A549 (cell line): ENCODE measurements at regions not wholly inside any gene's neighbourhood (a gene's known extent, or its start where the extent isn't known, plus 50 kb on each side); places are given as distances from the start of the nearest gene placed in this dataset.

Experiments
- ATAC-seq, 2 experiments: fragments of 200-7000 bp in 1 of 2; fragments of >200 bp in 1 of 2; cut with Nextera tagmentation in 1 of 2; cut with Tn5 transposase in 1 of 2; 3 replicates each; pipeline versions ENCODE4 v1.8.0 to v1.9.1; 2018 to 2020; ENCODE audit warnings: mild to moderate bottlenecking in 1 of 2, moderate library complexity in 1 of 2
- CTCF ChIA-PET: fragments of 300-600 bp; sonication (Branson Sonifier 250); formaldehyde crosslinking; extraction: SDS; loops from one replicate; lab custom pipeline; 2021; ENCODE audit warnings: antibody characterized with exemption, inconsistent platforms; lab: Yijun Ruan, JAX
- POLR2A ChIA-PET: fragments of 350-600 bp; formaldehyde crosslinking; extraction: SDS; loops from one replicate; lab custom pipeline; 2021; ENCODE audit warnings: antibody characterized with exemption, inconsistent platforms; lab: Yijun Ruan, JAX
- DNase-seq, 2 experiments: peaks; one replicate each; pipeline versions ENCODE4 v3.0.0 to v3.0.0-alpha.2; 2011 to 2016; ENCODE audit warnings: low read depth in 1 of 2, low spot score in 1 of 2
- FAIRE-seq: peaks from 2 replicates; lab custom pipeline; 2011; peaks lifted over from hg19 to GRCh38; lab: Jason Lieb, UNC
- H3K27ac ChIP-seq, 2 experiments: fragments of >200 bp; sonication (Bioruptor Twin); formaldehyde crosslinking; 3 replicates each; pipeline ENCODE4 v1.5.1; 2016 to 2017
- H3K4me1 ChIP-seq: fragments of >200 bp; sonication (Bioruptor Twin); formaldehyde crosslinking; 3 replicates; pipeline ENCODE4 v1.6.1; 2016
- H3K4me2 ChIP-seq: fragments of >200 bp; sonication (Bioruptor Twin); formaldehyde crosslinking; 3 replicates; pipeline ENCODE4 v1.6.1; 2016
- H3K4me3 ChIP-seq: fragments of >200 bp; sonication (Bioruptor Twin); formaldehyde crosslinking; 3 replicates; pipeline ENCODE4 v1.5.1; 2016
- H3K9me3 ChIP-seq: fragments of >200 bp; sonication (Bioruptor Twin); formaldehyde crosslinking; 3 replicates; pipeline ENCODE4 v1.6.1; 2016
- ATOH8 ChIP-seq: fragments of 250-450 bp; sonication (Bioruptor Pico); IDR thresholded peaks from 2 replicates; pipeline ENCODE4 v1.5.0; 2020; ENCODE audit warnings: low read depth, mild to moderate bottlenecking, moderate library complexity
- BCL3 ChIP-seq: fragments of >200 bp; sonication (Bioruptor Twin); formaldehyde crosslinking; IDR thresholded peaks from 3 replicates; pipeline ENCODE4 v1.6.1; 2016
- CEBPB ChIP-seq, 2 experiments: fragments of >200 bp in 1 of 2; sonication (Bioruptor Twin) in 1 of 2; formaldehyde crosslinking in 1 of 2; IDR thresholded peaks; 2 replicates each; pipeline ENCODE4 v1.6.1; 2012 to 2016
- EHF ChIP-seq: fragments of 250-450 bp; sonication (Bioruptor Pico); IDR thresholded peaks from 2 replicates; pipeline ENCODE4 v1.5.0; 2020; ENCODE audit warnings: mild to moderate bottlenecking
- EHMT2 ChIP-seq: fragments of 200-600 bp; sonication (generic); IDR thresholded peaks from 2 replicates; pipeline ENCODE4 v1.6.1; 2016; ENCODE audit warnings: antibody characterized with exemption, low read depth, mild to moderate bottlenecking, moderate library complexity
- ELK1 ChIP-seq: fragments of 150-350 bp; IDR thresholded peaks from 2 replicates; pipeline ENCODE4 v1.6.1; 2014; ENCODE audit warnings: low read depth, mild to moderate bottlenecking, low read length
- ESRRA ChIP-seq: fragments of 150-350 bp; IDR thresholded peaks from 2 replicates; pipeline ENCODE4 v1.6.1; 2014; ENCODE audit warnings: mild to moderate bottlenecking, low read length, borderline replicate concordance
- FOSL2 ChIP-seq, 2 experiments: fragments of 450-650 bp in 1 of 2; fragments of >200 bp in 1 of 2; sonication (Bioruptor Twin) in 1 of 2; formaldehyde crosslinking; IDR thresholded peaks; 2 replicates each; pipeline versions ENCODE4 v1.5.0 to v1.6.1; 2016 to 2020; ENCODE audit warnings: mild to moderate bottlenecking in 1 of 2, moderate library complexity in 1 of 2
- HDAC2 ChIP-seq: fragments of 200-600 bp; sonication (generic); IDR thresholded peaks from 2 replicates; pipeline ENCODE4 v1.6.1; 2016
- HES2 ChIP-seq: fragments of >200 bp; sonication (Bioruptor Twin); formaldehyde crosslinking; IDR thresholded peaks from 2 replicates; pipeline ENCODE4 v1.6.1; 2016
- HOXB5 ChIP-seq: fragments of 250-450 bp; sonication (Bioruptor Pico); IDR thresholded peaks from 2 replicates; pipeline ENCODE4 v1.5.0; 2020; ENCODE audit warnings: mild to moderate bottlenecking, moderate library complexity
- JUNB ChIP-seq: fragments of >200 bp; sonication (Bioruptor Twin); formaldehyde crosslinking; IDR thresholded peaks from 2 replicates; pipeline ENCODE4 v1.6.1; 2016
- KDM1A ChIP-seq: fragments of 200-600 bp; sonication (generic); IDR thresholded peaks from 2 replicates; pipeline ENCODE4 v1.6.1; 2016; ENCODE audit warnings: low read depth, mild to moderate bottlenecking
- MAFK ChIP-seq: fragments of 450-650 bp; IDR thresholded peaks from 2 replicates; pipeline ENCODE4 v1.6.1; 2014; ENCODE audit not compliant: partially characterized antibody
- MAX ChIP-seq: IDR thresholded peaks from 2 replicates; pipeline ENCODE4 v1.6.1; 2012
- MYC ChIP-seq: IDR thresholded peaks from 2 replicates; pipeline ENCODE4 v1.6.1; 2012; ENCODE audit warnings: mild to moderate bottlenecking, inconsistent platforms, low read length, improper control_type of control experiment, borderline replicate concordance
- PBX3 ChIP-seq: IDR thresholded peaks from 2 replicates; pipeline ENCODE4 v1.6.1; 2012
- PHF8 ChIP-seq: fragments of 200-600 bp; sonication (generic); IDR thresholded peaks from 2 replicates; pipeline ENCODE4 v1.6.1; 2016; ENCODE audit warnings: low read depth, mild to moderate bottlenecking, antibody characterized with exemption, moderate library complexity, borderline replicate concordance
- POLR2AphosphoS2 ChIP-seq: conservative IDR thresholded peaks from 2 replicates; pipeline ENCODE4 v1.6.1; 2012; ENCODE audit warnings: low read length, improper control_type of control experiment, inconsistent platforms
- RAD21 ChIP-seq, 2 experiments: fragments of >200 bp in 1 of 2; sonication (Bioruptor Twin) in 1 of 2; formaldehyde crosslinking in 1 of 2; IDR thresholded peaks in 1 of 2; conservative IDR thresholded peaks in 1 of 2; 2 replicates in 1 of 2; 3 replicates in 1 of 2; pipeline ENCODE4 v1.6.1; 2012 to 2018; ENCODE audit warnings: inconsistent platforms in 1 of 2
- RARB ChIP-seq: fragments of 250-450 bp; sonication (Bioruptor Pico); IDR thresholded peaks from 2 replicates; pipeline ENCODE4 v1.8.0; 2021; ENCODE audit warnings: mild to moderate bottlenecking, moderate library complexity
- RCOR1 ChIP-seq: fragments of 150-350 bp; IDR thresholded peaks from 2 replicates; pipeline ENCODE4 v1.6.1; 2014; ENCODE audit warnings: antibody characterized with exemption, low read length, low read depth
- SREBF2 ChIP-seq: fragments of 450-650 bp; IDR thresholded peaks from 2 replicates; pipeline ENCODE4 v1.6.1; 2014; ENCODE audit warnings: mild to moderate bottlenecking, moderate library complexity
- TFCP2L1 ChIP-seq: fragments of 250-450 bp; sonication (Bioruptor Pico); IDR thresholded peaks from 2 replicates; pipeline ENCODE4 v1.5.0; 2021; ENCODE audit warnings: mild to moderate bottlenecking
- ZFP36 ChIP-seq: fragments of 450-650 bp; IDR thresholded peaks from 2 replicates; pipeline ENCODE4 v1.6.1; 2014; ENCODE audit warnings: borderline replicate concordance; ENCODE audit not compliant: partially characterized antibody
- WGBS: methylation state at CpG from one replicate; pipeline ENCODE4 v1.1.6; 2017; ENCODE audit errors: missing lambda C conversion rate; 5-methylcytosine and 5-hydroxymethylcytosine counted together

GRCh38 chr10:36280890-36281499 is 638.9 kb upstream of the FZD8 start (continued):
- no peak for TF ChIP-seq POLR2AphosphoS2

GRCh38 chr10:36280321-36280741 is 638.2 kb upstream of the FZD8 start:
- WGBS, result 0% methylated on average over 1 of the region's 1 CpG
- CTCF ChIA-PET, result interaction anchor here (1.2 to 1.6 kb wide), 3 partner anchors 642 to 646 kb away, joined by 3 to 5 read pairs (median 4); no protein-coding TSS in a partner anchor
- peaks cover 15% of the 10 kb centered on the region for H3K9me3 ChIP-seq
- DNase-seq, result peak in 1 of 2 experiments; percentile 9
- peak overlapping the region; percentile 72 for H3K4me2 ChIP-seq
- no peak overlapping the region for H3K4me3 ChIP-seq
- POLR2A ChIA-PET, result interaction anchor here (0.9 to 1.2 kb wide), 3 partner anchors 12 to 645 kb away, joined by 3 read pairs; no protein-coding TSS in a partner anchor
- no peak for TF ChIP-seq PBX3
- TF ChIP-seq MAX, result no peak
- TF ChIP-seq ZFP36, result no peak
- TF ChIP-seq ESRRA, result no peak
- no peak for TF ChIP-seq HES2
- TF ChIP-seq RAD21 (conservative IDR thresholded peaks at IDR 0.05 in 1 of 2, IDR thresholded peaks at IDR 0.05 in 1 of 2), result no peak
- TF ChIP-seq MAFK, result no peak
- TF ChIP-seq ELK1, result no peak
- no peak for TF ChIP-seq CEBPB (IDR thresholded peaks at IDR 0.05)
- no peak for TF ChIP-seq HDAC2
- no peak for TF ChIP-seq POLR2AphosphoS2
- TF ChIP-seq ATOH8 (CRISPR knock-in tag), result no peak
- TF ChIP-seq FOSL2 (IDR thresholded peaks at IDR 0.05), result no peak
- no peak for TF ChIP-seq FOSL2 (CRISPR knock-in tag; IDR thresholded peaks at IDR 0.05)
- no peak for TF ChIP-seq KDM1A
- TF ChIP-seq BCL3, result no peak
- TF ChIP-seq, all 56 proteins: peak for 0
- peak overlapping the region; percentile 83 to 85 for H3K27ac ChIP-seq
- ATAC-seq (peak; percentile 75 to 79), FAIRE-seq (no peak)
- peaks cover 30% of the 10 kb centered on the region for H3K4me1 ChIP-seq

- POLR2A ChIA-PET, result no interaction called here
- WGBS, result 48% methylated on average over 3 of the region's 3 CpGs
Measured at GRCh38 chr10:36278176-36278575, 636.1 kb upstream of the FZD8 start.

More at GRCh38 chr10:36278176-36278575, 636.1 kb upstream of the FZD8 start:
- ATAC-seq, result no peak
- no peak for DNase-seq
- Histone ChIP-seq H3K4me2 (no peak overlapping the region), H3K9me3 (peaks cover 14% of the 10 kb centered on the region), H3K4me3 (no peak overlapping the region), H3K27ac (peak overlapping the region; percentile 72 to 83; a peak in 5 of 6 replicates), H3K4me1 (peaks cover 30% of the 10 kb centered on the region)
- FAIRE-seq, result no peak
- CTCF ChIA-PET, result no interaction called here
- TF ChIP-seq HOXB5 (CRISPR knock-in tag) (no peak), JUNB (no peak), SREBF2 (no peak), EHMT2 (no peak), RAD21 (conservative IDR thresholded peaks at IDR 0.05 in 1 of 2, IDR thresholded peaks at IDR 0.05 in 1 of 2) (no peak), RARB (no peak), HDAC2 (no peak), RCOR1 (no peak), ZFP36 (no peak), KDM1A (no peak), MYC (no peak), PHF8 (no peak), TFCP2L1 (CRISPR knock-in tag) (no peak), PBX3 (no peak), EHF (CRISPR knock-in tag) (no peak)
